Urinary bladder (tissue), 3 donors: ENCODE measurements at regions not wholly inside any gene's neighbourhood (a gene's known extent, or its start where the extent isn't known, plus 50 kb on each side); places are given as distances from the start of the nearest gene placed in this dataset.

Experiments
- DNase-seq: peaks from one replicate; pipeline ENCODE4 v3.0.0-alpha.2; 2015; ENCODE audit errors: extremely low spot score
- H3K27ac ChIP-seq: one replicate; pipeline ENCODE4 v1.5.1; 2013; ENCODE audit warnings: low read depth, mild to moderate bottlenecking, moderate library complexity
- H3K36me3 ChIP-seq: one replicate; pipeline ENCODE4 v1.6.1; 2013; ENCODE audit warnings: mild to moderate bottlenecking, moderate library complexity; ENCODE audit not compliant: insufficient read depth
- H3K4me1 ChIP-seq: one replicate; pipeline ENCODE4 v1.6.1; 2013; ENCODE audit warnings: mild to moderate bottlenecking, moderate library complexity; ENCODE audit not compliant: insufficient read depth
- H3K4me3 ChIP-seq: one replicate; pipeline ENCODE4 v1.5.1; 2013; ENCODE audit warnings: low read depth, low read length
- WGBS: extraction: QIAGEN DNeasy Blood & Tissue Kit; methylation state at CpG from one replicate; pipeline ENCODE4 v1.1.7; 2013; 5-methylcytosine and 5-hydroxymethylcytosine counted together
- donor health status: healthy with polysubstance abuse.
- donor health status: healthy.

GRCh38 chr9:120109242-120109641, 470.7 kb downstream of the CDK5RAP2 start:
- H3K4me3 ChIP-seq, result no peak overlapping the region
- DNase-seq, result no peak
- H3K4me1 ChIP-seq, result no peaks in the 10 kb centered on the region
- H3K27ac ChIP-seq, result no peak overlapping the region
- 58% methylated on average over 3 of the region's 3 CpGs for WGBS
- no peaks in the 10 kb centered on the region for H3K36me3 ChIP-seq

- no peak overlapping the region for H3K27ac ChIP-seq
- no peak overlapping the region for H3K4me3 ChIP-seq
- no peaks in the 10 kb centered on the region for H3K4me1 ChIP-seq
- 78% methylated on average over 1 of the region's 1 CpG for WGBS
- DNase-seq, result no peak
- no peaks in the 10 kb centered on the region for H3K36me3 ChIP-seq
Measured at GRCh38 chr9:120107138-120107537, 472.8 kb downstream of the CDK5RAP2 start.

- 76% methylated on average over 6 of the region's 6 CpGs for WGBS
- DNase-seq, result no peak
Measured at GRCh38 chr9:120104771-120105170, 475.2 kb downstream of the CDK5RAP2 start.

GRCh38 chr9:120100595-120100994, 479.4 kb downstream of the CDK5RAP2 start:
- no peak for DNase-seq
- H3K4me1 ChIP-seq, result no peaks in the 10 kb centered on the region
- H3K36me3 ChIP-seq, result no peaks in the 10 kb centered on the region
- 74% methylated on average over 3 of the region's 3 CpGs for WGBS
- H3K4me3 ChIP-seq, result no peak overlapping the region
- H3K27ac ChIP-seq, result no peak overlapping the region

More at GRCh38 chr9:120104771-120105170, 475.2 kb downstream of the CDK5RAP2 start:
- H3K36me3 ChIP-seq, result no peaks in the 10 kb centered on the region
- no peak overlapping the region for H3K4me3 ChIP-seq
- H3K4me1 ChIP-seq, result no peaks in the 10 kb centered on the region
- no peak overlapping the region for H3K27ac ChIP-seq

- no peak for DNase-seq
- Histone ChIP-seq H3K4me1 (no peaks in the 10 kb centered on the region), H3K36me3 (no peaks in the 10 kb centered on the region), H3K27ac (no peak overlapping the region), H3K4me3 (no peak overlapping the region)
- WGBS, result 84% methylated on average over 4 of the region's 4 CpGs
Measured at GRCh38 chr9:120099065-120099464, 480.9 kb downstream of the CDK5RAP2 start.

- H3K36me3 ChIP-seq, result no peaks in the 10 kb centered on the region
- WGBS, result 71% methylated on average over 6 of the region's 6 CpGs
- DNase-seq, result no peak
- no peak overlapping the region for H3K27ac ChIP-seq
- H3K4me1 ChIP-seq, result no peaks in the 10 kb centered on the region
- no peak overlapping the region for H3K4me3 ChIP-seq
Measured at GRCh38 chr9:120098584-120098983, 481.4 kb downstream of the CDK5RAP2 start.

GRCh38 chr9:120091206-120091605, 488.8 kb downstream of the CDK5RAP2 start:
- no peak for DNase-seq
- 62% methylated on average over 3 of the region's 3 CpGs for WGBS
- Histone ChIP-seq H3K4me3 (no peak overlapping the region), H3K36me3 (no peaks in the 10 kb centered on the region), H3K4me1 (no peaks in the 10 kb centered on the region), H3K27ac (no peak overlapping the region)

GRCh38 chr9:120080849-120081248, 499.1 kb downstream of the CDK5RAP2 start:
- H3K4me1 ChIP-seq, result no peaks in the 10 kb centered on the region
- 35% methylated on average over 8 of the region's 8 CpGs for WGBS
- no peak overlapping the region for H3K4me3 ChIP-seq
- no peak for DNase-seq
- H3K36me3 ChIP-seq, result no peaks in the 10 kb centered on the region
- H3K27ac ChIP-seq, result no peak overlapping the region

GRCh38 chr9:120078112-120078511, 501.9 kb downstream of the CDK5RAP2 start:
- 89% methylated on average over 2 of the region's 2 CpGs for WGBS
- DNase-seq, result no peak
- no peak overlapping the region for H3K4me3 ChIP-seq
- H3K4me1 ChIP-seq, result no peaks in the 10 kb centered on the region
- no peaks in the 10 kb centered on the region for H3K36me3 ChIP-seq
- H3K27ac ChIP-seq, result no peak overlapping the region

GRCh38 chr9:120071760-120072159, 508.2 kb downstream of the CDK5RAP2 start:
- no peak for DNase-seq
- Histone ChIP-seq H3K4me1 (no peaks in the 10 kb centered on the region), H3K27ac (no peak overlapping the region), H3K36me3 (no peaks in the 10 kb centered on the region), H3K4me3 (no peak overlapping the region)
- 80% methylated on average over 4 of the region's 4 CpGs for WGBS

GRCh38 chr9:120066315-120066714, 513.7 kb downstream of the CDK5RAP2 start:
- Histone ChIP-seq H3K4me1 (no peaks in the 10 kb centered on the region), H3K27ac (no peak overlapping the region), H3K36me3 (no peaks in the 10 kb centered on the region), H3K4me3 (no peak overlapping the region)
- DNase-seq, result no peak
- WGBS, result 32% methylated on average over 3 of the region's 3 CpGs

GRCh38 chr9:120065151-120065550, 514.8 kb downstream of the CDK5RAP2 start:
- DNase-seq, result no peak
- no peak overlapping the region for H3K27ac ChIP-seq
- H3K4me1 ChIP-seq, result no peaks in the 10 kb centered on the region
- H3K4me3 ChIP-seq, result no peak overlapping the region
- WGBS, result 59% methylated on average over 4 of the region's 4 CpGs
- H3K36me3 ChIP-seq, result no peaks in the 10 kb centered on the region

- DNase-seq, result no peak
- WGBS, result 76% methylated on average over 9 of the region's 9 CpGs
- Histone ChIP-seq H3K4me1 (no peaks in the 10 kb centered on the region), H3K36me3 (no peaks in the 10 kb centered on the region), H3K4me3 (no peak overlapping the region), H3K27ac (no peak overlapping the region)
Measured at GRCh38 chr9:120045011-120045410, 535.0 kb downstream of the CDK5RAP2 start.

GRCh38 chr9:120043448-120043847, 536.5 kb downstream of the CDK5RAP2 start:
- DNase-seq, result no peak
- Histone ChIP-seq H3K4me3 (no peak overlapping the region), H3K27ac (no peak overlapping the region), H3K4me1 (no peaks in the 10 kb centered on the region), H3K36me3 (no peaks in the 10 kb centered on the region)
- 77% methylated on average over 7 of the region's 7 CpGs for WGBS

GRCh38 chr9:120040896-120041295, 539.1 kb downstream of the CDK5RAP2 start:
- Histone ChIP-seq H3K4me1 (no peaks in the 10 kb centered on the region), H3K36me3 (no peaks in the 10 kb centered on the region), H3K4me3 (no peak overlapping the region), H3K27ac (no peak overlapping the region)
- DNase-seq, result no peak
- 55% methylated on average over 4 of the region's 4 CpGs for WGBS
